GM19239 (cell line): ENCODE measurements at regions not wholly inside any gene's neighbourhood (a gene's known extent, or its start where the extent isn't known, plus 50 kb on each side); places are given as distances from the start of the nearest gene placed in this dataset.
"Not testable (repeated sequence)": the region's sequence is repeated elsewhere in the genome, so short reads cannot be mapped to it uniquely, and the experiment has no call there.

Experiments used
- DNase-seq: peaks from one replicate; pipeline ENCODE4 v3.0.0; 2011; ENCODE audit warnings: low spot score; ENCODE audit not compliant: insufficient read length
- FAIRE-seq: peaks from 2 replicates; lab custom pipeline; 2011; peaks lifted over from hg19 to GRCh38; lab: Jason Lieb, UNC

- FAIRE-seq, result no peak
- no peak for DNase-seq
Observed at GRCh38 chr7:155953501-155953778, 141.2 kb upstream of the SHH start.

GRCh38 chr7:155951554-155952158, 139.4 kb upstream of the SHH start:
- FAIRE-seq, result no peak
- DNase-seq, result no peak

GRCh38 chr7:155950898-155951553, 138.8 kb upstream of the SHH start:
- FAIRE-seq (no peak), DNase-seq (no peak)

- FAIRE-seq (no peak), DNase-seq (no peak)
Observed at GRCh38 chr7:155948845-155949244, 136.6 kb upstream of the SHH start.

GRCh38 chr7:155948423-155948822, 136.2 kb upstream of the SHH start:
- FAIRE-seq (no peak), DNase-seq (no peak)

GRCh38 chr7:155947051-155947450, 134.8 kb upstream of the SHH start:
- no peak for DNase-seq
- FAIRE-seq, result no peak

- FAIRE-seq, result no peak
Observed at GRCh38 chr7:155945670-155946325, 133.5 kb upstream of the SHH start.

GRCh38 chr7:155944901-155945300, 132.6 kb upstream of the SHH start:
- DNase-seq (no peak), FAIRE-seq (no peak)

More at GRCh38 chr7:155945670-155946325, 133.5 kb upstream of the SHH start:
- DNase-seq, result no peak

GRCh38 chr7:155943251-155943899, 131.1 kb upstream of the SHH start:
- DNase-seq (no peak), FAIRE-seq (no peak)

GRCh38 chr7:155942226-155942950, 130.1 kb upstream of the SHH start:
- FAIRE-seq (no peak), DNase-seq (no peak)

GRCh38 chr7:155941688-155942087, 129.4 kb upstream of the SHH start:
- no peak for DNase-seq
- FAIRE-seq, result no peak

GRCh38 chr7:155939350-155939749, 127.1 kb upstream of the SHH start:
- FAIRE-seq (no peak), DNase-seq (no peak)

- DNase-seq (no peak), FAIRE-seq (no peak)
Observed at GRCh38 chr7:155938129-155938528, 125.9 kb upstream of the SHH start.

GRCh38 chr7:155935726-155936125, 123.5 kb upstream of the SHH start:
- DNase-seq (no peak), FAIRE-seq (no peak)

- FAIRE-seq (no peak), DNase-seq (no peak)
Observed at GRCh38 chr7:155935005-155935557, 122.8 kb upstream of the SHH start.

- FAIRE-seq, DNase-seq: not testable (repeated sequence)
Observed at GRCh38 chr7:155932324-155932723, 120.1 kb upstream of the SHH start.

- no peak for FAIRE-seq
- DNase-seq, result no peak
Observed at GRCh38 chr7:155931396-155932085, 119.3 kb upstream of the SHH start.

- FAIRE-seq (no peak), DNase-seq (no peak)
Observed at GRCh38 chr7:155930527-155930926, 118.3 kb upstream of the SHH start.

- FAIRE-seq (no peak), DNase-seq (no peak)
Observed at GRCh38 chr7:155930061-155930460, 117.8 kb upstream of the SHH start.

- no peak for FAIRE-seq
- no peak for DNase-seq
Observed at GRCh38 chr7:155928583-155928982, 116.3 kb upstream of the SHH start.
